OCI-LY1 (cell line): ENCODE measurements at regions not wholly inside any gene's neighbourhood (a gene's known extent, or its start where the extent isn't known, plus 50 kb on each side); places are given as distances from the start of the nearest gene placed in this dataset.

Source experiments
- H2AFZ ChIP-seq: fragments of 200-600 bp; sonication (generic), shearing (Covaris generic); 2 replicates; pipeline ENCODE4 v1.6.0; 2014; ENCODE audit warnings: antibody characterized with exemption, mild to moderate bottlenecking, low read length
- H3F3A ChIP-seq: fragments of 200-600 bp; sonication (generic), shearing (Covaris generic); 2 replicates; pipeline ENCODE4 v1.6.0; 2014; ENCODE audit warnings: mild to moderate bottlenecking, antibody characterized with exemption, low read length, moderate library complexity; ENCODE audit not compliant: insufficient read depth
- H3K27ac ChIP-seq: fragments of 200-600 bp; sonication (generic); 2 replicates; pipeline ENCODE4 v1.5.1; 2014; ENCODE audit warnings: low read length, mixed run types, mild to moderate bottlenecking, low read depth; ENCODE audit not compliant: poor library complexity, severe bottlenecking
- H3K27me3 ChIP-seq: fragments of 200-600 bp; sonication (generic); 2 replicates; pipeline ENCODE4 v1.6.0; 2014; ENCODE audit warnings: antibody characterized with exemption, mild to moderate bottlenecking, low read length, moderate library complexity; ENCODE audit not compliant: insufficient read depth
- H3K36me3 ChIP-seq: fragments of 200-600 bp; sonication (generic); 2 replicates; pipeline ENCODE4 v1.6.1; 2014; ENCODE audit warnings: mild to moderate bottlenecking, antibody characterized with exemption, low read length, moderate library complexity, mixed read lengths; ENCODE audit not compliant: insufficient read depth
- H3K4me1 ChIP-seq: fragments of 200-600 bp; sonication (generic); 2 replicates; pipeline ENCODE4 v1.5.1; 2014; ENCODE audit warnings: mild to moderate bottlenecking, low read length, moderate library complexity; ENCODE audit not compliant: insufficient read depth, severe bottlenecking
- H3K4me2 ChIP-seq: fragments of 200-600 bp; sonication (generic), shearing (Covaris generic); 2 replicates; pipeline ENCODE4 v1.6.1; 2014; ENCODE audit warnings: low read length
- H3K4me3 ChIP-seq: fragments of 200-600 bp; sonication (generic); 2 replicates; pipeline ENCODE4 v1.5.1; 2014; ENCODE audit warnings: low read length, low read depth, mild to moderate bottlenecking, mixed read lengths; ENCODE audit not compliant: poor library complexity, severe bottlenecking
- H3K79me2 ChIP-seq: fragments of 200-600 bp; shearing (Covaris generic); 2 replicates; pipeline ENCODE4 v1.6.1; 2016; ENCODE audit warnings: mixed run types, low read length, mixed read lengths; ENCODE audit not compliant: insufficient read depth
- H3K9ac ChIP-seq: fragments of 200-600 bp; sonication (generic), shearing (Covaris generic); 2 replicates; pipeline ENCODE4 v1.6.1; 2014; ENCODE audit warnings: mild to moderate bottlenecking, low read length, mixed read lengths
- H3K9me2 ChIP-seq: fragments of 200-600 bp; sonication (generic), shearing (Covaris generic); 2 replicates; pipeline ENCODE4 v1.6.1; 2014; ENCODE audit warnings: low read depth, mild to moderate bottlenecking, low read length, mixed read lengths
- H3K9me3 ChIP-seq: fragments of 200-600 bp; shearing (Covaris generic); 2 replicates; pipeline ENCODE4 v1.6.1; 2014; ENCODE audit warnings: low read length, mixed read lengths
- H4K20me1 ChIP-seq: fragments of 200-600 bp; sonication (generic), shearing (Covaris generic); 2 replicates; pipeline ENCODE4 v1.6.0; 2016; ENCODE audit warnings: mild to moderate bottlenecking, low read length; ENCODE audit not compliant: insufficient read depth
- EZH2 ChIP-seq: fragments of 200-600 bp; sonication (generic), shearing (Covaris generic); IDR thresholded peaks from 2 replicates; pipeline ENCODE4 v1.8.0; 2017; ENCODE audit warnings: borderline replicate concordance, mixed run types, mild to moderate bottlenecking, antibody characterized with exemption, low read length, moderate library complexity, mixed read lengths
- TF ChIP-seq, protein P1 (sequence below): fragments of 200-600 bp; sonication (generic), shearing (Covaris generic); IDR thresholded peaks from 2 replicates; pipeline ENCODE4 v1.5.1; 2017; ENCODE audit warnings: mild to moderate bottlenecking, antibody characterized with exemption, low read length, moderate library complexity, mixed read lengths

DNA sequence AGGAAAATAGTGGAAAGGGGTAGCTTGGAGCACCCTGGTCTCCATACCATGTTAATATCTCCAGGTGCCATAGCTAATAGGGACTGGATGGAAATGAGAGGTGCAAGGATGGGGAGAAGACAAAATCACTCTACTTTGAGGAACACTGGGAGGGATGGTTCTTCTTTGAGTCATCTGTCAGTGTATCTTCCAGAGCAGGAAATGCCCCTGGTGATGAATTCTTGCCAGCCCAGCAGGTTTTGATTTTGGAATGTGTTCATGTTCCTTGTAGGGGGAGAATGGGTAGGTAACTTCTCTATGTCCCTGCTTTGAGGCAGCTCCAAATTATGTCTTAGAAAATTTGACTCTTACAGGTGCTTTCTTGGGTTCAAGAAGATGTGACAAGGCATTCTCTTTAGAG, 177.0 kb upstream of the GLI3 start:
- Histone ChIP-seq H3K4me2 (no peak overlapping the region), H3K9me2 (no peaks in the 10 kb centered on the region), H3F3A (no peaks in the 10 kb centered on the region), H3K36me3 (no peaks in the 10 kb centered on the region), H3K27me3 (no peaks in the 10 kb centered on the region), H3K9me3 (no peaks in the 10 kb centered on the region), H3K27ac (no peak overlapping the region), H3K9ac (no peak overlapping the region), H3K4me3 (no peak overlapping the region), H4K20me1 (no peaks in the 10 kb centered on the region), H3K79me2 (no peaks in the 10 kb centered on the region), H3K4me1 (no peaks in the 10 kb centered on the region), H2AFZ (no peak overlapping the region)
- no peak for TF ChIP-seq EZH2
- TF ChIP-seq, protein P1, sequence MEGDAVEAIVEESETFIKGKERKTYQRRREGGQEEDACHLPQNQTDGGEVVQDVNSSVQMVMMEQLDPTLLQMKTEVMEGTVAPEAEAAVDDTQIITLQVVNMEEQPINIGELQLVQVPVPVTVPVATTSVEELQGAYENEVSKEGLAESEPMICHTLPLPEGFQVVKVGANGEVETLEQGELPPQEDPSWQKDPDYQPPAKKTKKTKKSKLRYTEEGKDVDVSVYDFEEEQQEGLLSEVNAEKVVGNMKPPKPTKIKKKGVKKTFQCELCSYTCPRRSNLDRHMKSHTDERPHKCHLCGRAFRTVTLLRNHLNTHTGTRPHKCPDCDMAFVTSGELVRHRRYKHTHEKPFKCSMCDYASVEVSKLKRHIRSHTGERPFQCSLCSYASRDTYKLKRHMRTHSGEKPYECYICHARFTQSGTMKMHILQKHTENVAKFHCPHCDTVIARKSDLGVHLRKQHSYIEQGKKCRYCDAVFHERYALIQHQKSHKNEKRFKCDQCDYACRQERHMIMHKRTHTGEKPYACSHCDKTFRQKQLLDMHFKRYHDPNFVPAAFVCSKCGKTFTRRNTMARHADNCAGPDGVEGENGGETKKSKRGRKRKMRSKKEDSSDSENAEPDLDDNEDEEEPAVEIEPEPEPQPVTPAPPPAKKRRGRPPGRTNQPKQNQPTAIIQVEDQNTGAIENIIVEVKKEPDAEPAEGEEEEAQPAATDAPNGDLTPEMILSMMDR, result no peak

DNA sequence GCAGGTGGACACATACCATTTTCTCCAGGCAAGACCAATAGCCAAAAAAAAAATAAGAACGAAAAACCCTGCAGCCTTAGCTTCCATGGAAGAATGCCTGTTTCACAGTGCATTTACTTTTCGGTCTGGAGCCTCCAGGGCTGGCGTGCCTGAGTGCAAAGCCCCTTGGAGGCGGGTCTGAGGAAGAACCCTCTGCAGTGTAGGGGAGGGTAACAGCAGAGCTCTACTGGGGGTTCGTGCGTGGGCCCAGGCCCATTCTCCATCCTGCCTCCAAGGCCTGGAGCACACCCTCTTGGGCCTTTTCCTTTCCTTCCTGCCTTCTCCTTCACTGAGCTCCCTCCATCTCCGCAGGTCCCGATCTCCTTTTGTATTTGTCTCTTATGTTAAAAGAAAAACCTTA, 172.3 kb upstream of the GLI3 start:
- Histone ChIP-seq H3K4me1 (no peaks in the 10 kb centered on the region), H3K36me3 (no peaks in the 10 kb centered on the region), H3K27ac (no peak overlapping the region), H3K9me3 (no peaks in the 10 kb centered on the region), H2AFZ (no peak overlapping the region), H3K4me2 (no peak overlapping the region), H3F3A (no peaks in the 10 kb centered on the region), H3K9ac (no peak overlapping the region), H3K4me3 (no peak overlapping the region), H3K9me2 (no peaks in the 10 kb centered on the region), H4K20me1 (no peaks in the 10 kb centered on the region), H3K79me2 (no peaks in the 10 kb centered on the region), H3K27me3 (0 out of 2 replicates have a peak, but pooled peaks cover 4% of the 10 kb centered on the region)
- TF ChIP-seq, protein P1, result no peak
- no peak for TF ChIP-seq EZH2

DNA sequence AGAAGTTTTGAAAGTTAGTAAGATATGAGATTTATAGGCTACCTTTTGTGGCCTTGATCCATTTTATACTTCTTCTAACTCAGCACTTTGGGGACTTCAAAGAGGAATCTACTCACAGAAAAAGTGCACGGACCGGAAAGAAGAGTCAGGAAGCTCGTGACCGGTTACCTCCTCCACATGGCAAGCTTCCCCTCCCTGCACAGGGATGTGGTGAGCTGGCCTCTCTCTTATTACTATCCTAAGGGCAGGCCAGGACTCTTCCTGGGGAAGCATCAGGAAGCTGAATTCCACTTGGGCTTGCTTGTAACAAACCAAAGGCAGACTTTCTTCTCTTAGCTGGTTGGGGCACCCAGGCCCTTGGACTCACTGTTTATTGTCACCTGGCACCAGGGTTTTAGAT, 170.8 kb upstream of the GLI3 start:
- Histone ChIP-seq H3K4me2 (no peak overlapping the region), H3F3A (no peaks in the 10 kb centered on the region), H3K27ac (no peak overlapping the region), H3K9ac (no peak overlapping the region), H3K9me3 (no peaks in the 10 kb centered on the region), H3K36me3 (no peaks in the 10 kb centered on the region), H3K79me2 (no peaks in the 10 kb centered on the region), H3K4me3 (no peak overlapping the region), H2AFZ (no peak overlapping the region), H3K4me1 (no peaks in the 10 kb centered on the region), H4K20me1 (no peaks in the 10 kb centered on the region), H3K27me3 (0 out of 2 replicates have a peak, but pooled peaks cover 4% of the 10 kb centered on the region), H3K9me2 (no peaks in the 10 kb centered on the region)
- TF ChIP-seq, protein P1, result no peak
